HG03045 (cell line): ENCODE measurements at regions not wholly inside any gene's neighbourhood (a gene's known extent, or its start where the extent isn't known, plus 50 kb on each side); places are given as distances from the start of the nearest gene placed in this dataset.

Experiments used
- ATAC-seq: cut with Tn5 transposase; IDR thresholded peaks from one replicate; pipeline ENCODE4 v1.9.1; 2021; ENCODE audit warnings: mild to moderate bottlenecking, moderate library complexity; ENCODE audit not compliant: unreplicated experiment

- ATAC-seq, result no peak
These were observed 843.9 kb upstream of the DPPA4 start for GRCh38 chr3:110181226-110181625.

- ATAC-seq, result no peak
These were observed 847.2 kb upstream of the DPPA4 start for GRCh38 chr3:110184536-110184935.

DNA sequence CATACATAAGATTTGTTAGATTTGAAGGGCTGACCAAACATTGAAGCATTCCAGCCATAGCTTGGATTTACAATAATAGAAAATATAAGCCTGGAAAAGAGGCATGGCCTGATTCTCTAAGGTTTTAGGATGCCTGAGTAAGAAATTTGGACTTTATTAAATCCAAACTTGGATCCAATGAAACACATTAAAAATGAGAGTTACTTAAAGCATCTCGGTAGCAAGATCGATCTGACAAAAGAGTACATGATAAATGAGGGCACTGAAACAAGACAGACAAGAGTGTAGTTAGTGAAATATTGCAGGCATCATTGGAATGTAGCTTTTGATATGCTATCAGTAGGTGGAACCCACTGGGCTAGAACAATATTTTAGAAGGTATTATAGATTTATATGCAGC, 855.7 kb upstream of the DPPA4 start:
- no peak for ATAC-seq

- no peak for ATAC-seq
These were observed 861.6 kb upstream of the DPPA4 start for GRCh38 chr3:110198717-110199587.

DNA sequence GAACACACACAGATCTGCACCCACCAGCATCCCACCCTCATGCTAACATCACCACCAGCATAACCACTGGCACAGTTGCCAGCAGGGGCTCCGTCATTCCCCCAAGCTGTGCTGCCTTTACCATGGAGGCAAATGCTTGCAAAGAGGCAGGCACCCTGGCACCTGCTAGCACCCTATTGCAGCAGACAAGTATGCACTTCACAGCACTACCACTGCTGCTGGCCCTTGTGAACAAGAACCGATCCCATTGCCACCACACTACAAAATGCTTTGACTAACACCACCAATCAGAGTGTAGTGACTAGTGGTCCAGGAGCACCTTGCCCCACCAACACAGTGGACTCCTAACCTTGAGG, 862.2 kb upstream of the DPPA4 start:
- no peak for ATAC-seq

- no peak for ATAC-seq
These were observed 861.4 kb upstream of the NECTIN3 start for GRCh38 chr3:110210086-110210660.

DNA sequence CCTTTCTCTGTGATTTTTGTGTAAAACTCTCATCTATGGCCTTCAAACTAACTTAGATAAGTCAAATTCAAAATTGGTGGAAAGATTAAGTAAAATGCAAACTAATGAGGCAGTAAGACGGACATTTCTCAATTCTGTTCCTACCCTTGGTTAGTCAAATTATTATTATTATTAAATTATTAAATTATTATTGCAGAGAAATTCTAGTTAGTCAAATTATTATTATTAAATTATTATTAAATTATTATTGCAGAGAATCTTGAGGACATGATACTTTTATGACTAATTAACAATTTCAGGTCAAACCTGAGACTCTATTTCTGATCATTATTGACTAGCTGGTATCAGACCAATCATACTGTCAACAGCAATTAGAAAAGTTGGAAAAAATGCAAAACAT, 845.0 kb upstream of the NECTIN3 start:
- ATAC-seq, result no peak

GRCh38 chr3:110227991-110228390, 843.6 kb upstream of the NECTIN3 start:
- no peak for ATAC-seq

DNA sequence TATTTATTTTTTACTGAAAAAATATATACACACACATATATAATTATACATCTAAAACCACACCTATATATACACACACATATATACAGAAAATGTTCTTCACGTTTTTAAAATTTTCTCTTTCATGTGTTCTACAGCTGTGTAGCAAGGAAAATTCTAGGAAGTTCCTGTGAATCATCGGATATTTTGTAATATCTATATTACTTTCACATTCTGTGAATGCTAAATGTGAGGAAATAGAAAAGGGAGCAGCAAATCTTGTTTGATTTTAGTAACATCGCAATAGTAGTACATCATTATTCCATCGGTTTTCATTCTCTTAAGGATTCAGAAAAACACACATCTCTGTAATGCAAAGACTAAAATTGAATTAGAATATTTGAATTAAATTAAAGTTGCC, 836.8 kb upstream of the NECTIN3 start:
- no peak for ATAC-seq

GRCh38 chr3:110236976-110237610, 834.5 kb upstream of the NECTIN3 start:
- no peak for ATAC-seq

DNA sequence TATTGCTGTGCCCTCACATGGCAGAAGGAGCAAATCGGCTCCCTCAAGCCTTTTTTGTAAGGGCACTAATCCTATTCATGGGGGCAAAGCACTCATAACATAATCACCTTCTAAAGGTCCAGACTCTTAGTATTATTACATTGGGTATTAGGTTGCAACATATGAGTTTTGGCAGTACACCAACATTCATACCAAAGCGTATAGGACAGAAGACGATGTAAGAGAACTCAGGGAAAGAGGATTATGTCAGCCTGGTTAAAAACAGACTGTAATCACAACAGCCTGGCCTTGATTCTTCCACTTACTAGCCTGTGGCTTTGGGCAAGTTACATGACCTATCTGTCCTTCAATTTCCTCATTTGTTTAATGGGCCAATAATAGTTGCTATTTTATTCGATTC, 828.5 kb upstream of the NECTIN3 start:
- ATAC-seq, result no peak

- no peak for ATAC-seq
These were observed 824.7 kb upstream of the NECTIN3 start for GRCh38 chr3:110246796-110247376.

- ATAC-seq, result no peak
These were observed 823.0 kb upstream of the NECTIN3 start for GRCh38 chr3:110248666-110249065.

- ATAC-seq, result no peak
These were observed 817.8 kb upstream of the NECTIN3 start for GRCh38 chr3:110253794-110254193.

DNA sequence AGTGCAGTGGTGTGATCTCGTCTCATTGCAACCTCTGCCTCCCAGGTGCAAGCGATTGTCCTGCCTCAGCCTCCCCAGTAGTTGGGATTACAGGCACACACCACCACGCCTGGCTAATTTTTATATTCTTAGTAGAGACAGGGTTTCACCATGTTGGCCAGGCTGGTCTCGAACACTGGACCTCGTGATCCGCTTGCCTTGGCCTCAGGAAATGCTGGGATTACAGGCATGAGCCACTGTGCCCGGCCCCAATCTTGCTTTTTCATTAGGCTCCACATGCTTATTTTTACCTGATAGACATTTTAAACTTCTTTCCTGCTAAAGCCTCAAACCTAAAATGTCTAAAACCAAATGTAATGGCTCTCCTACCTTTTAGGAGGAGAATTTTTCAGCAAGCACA, 817.0 kb upstream of the NECTIN3 start:
- ATAC-seq, result no peak

DNA sequence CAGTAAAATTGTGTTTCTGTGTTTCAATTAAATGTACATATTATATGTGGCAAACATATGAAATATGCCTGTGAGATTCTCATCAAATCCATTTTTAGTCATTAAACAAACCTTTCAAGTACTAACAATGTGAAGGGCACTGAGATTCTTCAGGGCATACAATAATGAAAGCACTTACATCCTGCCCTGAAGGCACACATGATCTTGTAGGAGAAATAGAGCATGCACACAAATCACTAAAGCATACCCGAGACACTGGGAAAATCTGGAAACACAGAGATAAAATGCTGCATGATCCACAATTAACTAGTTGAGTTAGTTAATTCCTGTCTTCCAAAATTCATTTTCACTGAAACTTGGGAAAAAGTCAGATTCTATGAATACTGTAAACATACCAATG, 810.5 kb upstream of the NECTIN3 start:
- ATAC-seq, result no peak

DNA sequence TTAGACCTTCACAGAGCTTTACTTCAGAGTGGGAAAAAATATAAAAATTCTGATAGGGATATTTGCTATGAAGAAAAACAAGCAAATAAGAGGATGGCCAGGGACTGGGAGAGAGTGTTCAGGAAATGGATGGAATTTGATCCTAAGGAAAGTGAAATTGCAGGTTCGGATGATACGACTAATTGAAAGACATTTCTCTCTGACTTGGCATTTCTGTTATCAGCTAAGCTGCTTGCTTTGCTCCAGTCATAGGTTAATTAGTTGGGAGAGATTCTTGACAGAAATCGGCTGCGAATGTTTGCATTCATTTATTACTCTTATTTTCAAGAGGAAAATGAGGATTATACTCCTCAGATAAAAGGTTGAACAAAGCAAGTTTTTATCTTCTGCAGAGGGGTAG, 808.7 kb upstream of the NECTIN3 start:
- ATAC-seq, result no peak

DNA sequence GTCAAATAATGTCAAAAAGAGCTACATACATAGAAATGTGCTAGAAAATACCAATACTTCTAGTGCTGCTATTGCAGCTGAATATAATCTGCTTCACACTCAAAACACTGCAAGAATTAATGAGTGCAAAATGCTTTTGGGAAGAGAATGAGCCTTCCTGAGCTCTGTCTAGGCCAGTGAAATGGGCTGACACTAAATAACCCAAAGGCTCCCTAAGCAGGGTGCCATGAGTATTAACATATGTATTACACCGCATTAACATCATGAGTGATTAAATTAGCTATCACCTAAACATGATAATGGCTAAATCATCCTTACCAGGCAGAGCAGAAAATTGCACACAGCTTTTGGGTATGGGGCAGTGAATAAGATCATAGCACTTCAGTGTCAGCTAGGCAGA, 806.3 kb upstream of the NECTIN3 start:
- ATAC-seq, result no peak

DNA sequence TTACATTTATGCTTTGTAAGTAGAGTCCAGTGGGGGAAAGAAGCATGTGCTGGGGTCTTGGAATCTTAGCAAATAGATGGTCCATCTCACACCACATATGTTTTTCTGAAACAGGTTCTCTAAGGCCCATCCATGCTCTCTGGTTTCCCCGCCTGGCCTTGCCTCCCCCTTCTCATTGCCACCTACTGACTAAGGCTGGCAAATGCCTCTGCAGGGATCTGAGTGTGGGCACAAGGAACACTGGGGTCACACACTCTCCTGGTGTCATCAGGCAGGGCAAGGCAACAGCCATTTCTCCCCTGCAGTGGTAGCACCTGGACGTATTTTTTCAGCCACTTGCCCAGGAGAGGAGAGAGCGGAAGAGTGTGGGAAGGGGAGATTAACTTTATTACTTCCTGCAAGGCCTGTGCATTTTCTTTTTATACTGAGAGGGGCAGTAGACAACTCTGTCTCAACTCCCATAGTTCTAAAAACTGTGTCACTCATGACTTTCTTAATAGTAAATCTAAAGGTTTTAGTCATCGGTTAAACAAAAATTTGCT, 804.2 kb upstream of the NECTIN3 start:
- no peak for ATAC-seq

GRCh38 chr3:110272525-110272924, 799.1 kb upstream of the NECTIN3 start:
- no peak for ATAC-seq

GRCh38 chr3:110291886-110292501, 779.6 kb upstream of the NECTIN3 start:
- ATAC-seq, result no peak
